GM19395 (cell line): ENCODE measurements at regions not wholly inside any gene's neighbourhood (a gene's known extent, or its start where the extent isn't known, plus 50 kb on each side); places are given as distances from the start of the nearest gene placed in this dataset.
A peak's percentile ranks its signal among the peaks of the same experiment; 100 is the strongest.
"Not testable (repeated sequence)": the region's sequence is repeated elsewhere in the genome, so short reads cannot be mapped to it uniquely, and the experiment has no call there.

Experiments
- ATAC-seq: cut with Tn5 transposase; IDR thresholded peaks from one replicate; pipeline ENCODE4 v1.9.1; 2021; ENCODE audit warnings: mild to moderate bottlenecking, moderate library complexity; ENCODE audit not compliant: unreplicated experiment

DNA sequence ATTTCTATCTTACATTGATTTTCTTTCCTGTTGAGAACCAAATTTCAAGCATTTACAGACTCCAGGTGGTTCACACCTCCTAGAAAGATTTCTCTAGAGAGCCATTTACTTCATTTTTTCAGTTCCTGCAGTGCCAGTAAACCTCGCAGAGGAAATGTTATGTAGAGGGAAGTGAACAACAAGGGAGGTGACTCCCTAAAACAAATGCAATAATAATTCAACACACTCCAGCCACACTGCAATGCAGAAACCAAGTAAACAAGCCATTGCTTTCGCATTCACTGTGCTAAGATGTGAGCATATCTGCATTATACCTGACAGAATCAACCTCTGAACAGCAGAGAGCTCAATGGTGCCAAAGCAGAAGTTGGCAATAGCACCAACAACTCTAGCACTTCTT is 215.1 kb downstream of the RBM26 start:
- peak; percentile 38 for ATAC-seq

- no peak for ATAC-seq
These were observed 218.0 kb downstream of the RBM26 start for GRCh38 chr13:79187917-79188690.

- no peak for ATAC-seq
These were observed 220.5 kb downstream of the RBM26 start for GRCh38 chr13:79185580-79185979.

- ATAC-seq = no peak
These were observed 222.8 kb downstream of the RBM26 start for GRCh38 chr13:79183231-79183630.

DNA sequence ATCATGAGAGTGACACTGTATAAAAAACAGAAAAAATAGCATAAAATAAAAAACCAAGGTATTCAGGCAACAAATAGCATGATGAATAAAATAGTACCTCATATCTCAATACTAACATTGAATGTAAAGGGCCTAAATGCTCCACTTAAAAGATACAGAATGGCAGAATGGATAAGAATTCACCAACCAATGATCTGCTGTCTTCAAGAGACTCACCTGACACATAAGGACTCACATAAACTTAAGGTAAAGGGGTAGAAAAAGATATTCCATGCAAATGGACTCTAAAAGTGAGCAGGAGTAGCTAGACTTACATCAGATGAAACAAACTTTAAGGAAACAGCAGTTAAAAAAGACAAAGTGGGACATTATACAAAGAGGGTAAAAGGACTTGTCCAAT is 232.4 kb downstream of the RBM26 start:
- not testable (repeated sequence) for ATAC-seq

DNA sequence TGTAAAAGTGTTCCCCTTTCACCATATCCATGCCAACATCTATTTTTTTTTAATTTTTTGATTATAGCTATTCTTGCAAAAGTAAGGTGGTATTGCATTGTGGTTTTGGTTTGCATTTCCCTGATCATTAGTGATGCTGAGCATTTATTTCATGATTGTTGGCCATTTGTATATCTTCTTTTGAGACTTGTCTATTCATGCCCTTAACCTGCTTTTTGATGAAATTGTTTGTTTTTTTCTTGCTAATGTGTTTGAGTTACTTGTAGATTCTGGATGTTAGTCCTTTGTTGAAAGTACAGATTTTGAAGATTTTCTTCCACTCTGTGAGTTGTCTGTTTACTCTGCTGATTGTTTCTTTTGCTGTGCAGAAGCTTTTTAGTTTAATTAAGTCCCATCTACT is 233.1 kb downstream of the RBM26 start:
- ATAC-seq = not testable (repeated sequence)

DNA sequence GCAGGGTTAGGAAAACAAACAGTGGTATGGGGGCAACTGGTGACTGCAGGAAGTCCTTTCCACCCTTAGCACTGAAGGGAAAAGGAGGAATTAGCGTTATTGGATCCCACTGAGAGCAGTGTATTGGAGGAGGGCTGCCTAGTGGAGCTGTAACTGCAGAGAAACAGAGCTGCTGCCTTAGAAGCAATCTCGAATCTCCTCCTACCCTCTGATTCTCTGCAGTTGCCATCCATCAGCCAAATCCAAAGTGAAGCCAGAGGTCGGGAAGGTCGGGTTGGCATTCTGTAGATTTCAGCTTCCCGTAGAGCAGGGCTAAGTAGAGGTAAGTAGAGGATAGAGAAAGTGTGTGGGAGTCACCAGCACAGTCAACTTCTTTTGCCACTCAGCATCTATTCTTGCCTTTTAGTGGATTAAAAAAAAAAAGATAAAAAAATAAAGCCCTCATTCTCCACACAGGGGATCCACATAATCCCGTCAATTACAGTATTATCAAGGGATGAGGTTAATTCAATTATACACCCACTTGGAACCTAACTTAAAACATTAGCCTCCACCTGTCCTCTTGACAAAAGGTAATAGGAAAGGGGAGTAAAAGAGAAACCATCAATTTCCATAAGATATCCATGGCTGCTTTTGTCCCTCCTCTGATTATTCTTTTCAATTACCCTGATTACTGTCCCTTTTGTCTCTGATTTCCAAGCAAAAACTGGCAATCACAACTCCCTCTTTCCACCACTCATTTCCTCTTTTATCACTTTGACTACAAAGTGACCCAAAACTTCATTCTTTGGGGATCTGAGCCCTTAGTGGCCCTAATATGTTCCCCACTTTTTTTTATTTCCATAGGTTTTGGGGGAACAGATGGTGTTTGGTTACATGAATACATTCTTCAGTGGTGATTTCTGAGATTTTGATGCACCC is 234.7 kb downstream of the RBM26 start:
- no peak for ATAC-seq

DNA sequence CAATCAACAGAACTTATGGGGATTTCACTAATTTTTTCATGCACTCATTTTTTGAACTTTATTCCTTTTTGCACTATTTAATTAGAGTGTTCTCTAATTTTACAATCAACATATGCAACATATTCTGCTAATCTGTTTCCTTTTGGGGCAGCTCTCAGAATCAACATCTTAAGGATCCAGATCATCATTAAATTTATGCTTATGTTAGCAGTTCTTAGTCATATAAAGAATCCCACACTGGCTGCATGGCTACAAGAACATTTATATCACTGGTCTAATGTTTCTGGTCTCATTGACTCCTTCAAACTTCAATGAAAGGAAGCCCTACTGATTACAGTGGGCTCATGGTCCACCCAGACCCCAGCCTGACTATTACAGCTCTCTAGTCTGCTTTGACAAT is 245.2 kb downstream of the RBM26 start:
- no peak for ATAC-seq

DNA sequence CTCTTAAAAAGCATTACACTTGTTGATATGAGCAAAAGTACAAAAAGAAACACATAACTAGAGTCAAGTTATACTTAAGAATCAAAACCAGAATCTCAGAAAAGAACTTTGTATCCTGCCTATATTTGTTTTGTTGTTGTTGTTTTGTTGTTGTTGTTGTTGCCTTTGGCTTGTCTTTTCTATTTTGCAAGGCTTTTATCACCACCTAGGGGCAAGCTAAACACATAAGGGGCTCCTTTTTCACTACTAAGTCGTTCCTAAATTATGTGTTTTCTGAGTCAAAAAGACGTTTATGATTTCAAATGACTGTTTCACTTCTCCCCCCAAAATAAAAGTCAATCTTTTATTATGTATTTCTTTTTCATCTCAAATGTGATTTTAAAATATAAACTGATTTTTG is 250.2 kb downstream of the RBM26 start:
- no peak for ATAC-seq

DNA sequence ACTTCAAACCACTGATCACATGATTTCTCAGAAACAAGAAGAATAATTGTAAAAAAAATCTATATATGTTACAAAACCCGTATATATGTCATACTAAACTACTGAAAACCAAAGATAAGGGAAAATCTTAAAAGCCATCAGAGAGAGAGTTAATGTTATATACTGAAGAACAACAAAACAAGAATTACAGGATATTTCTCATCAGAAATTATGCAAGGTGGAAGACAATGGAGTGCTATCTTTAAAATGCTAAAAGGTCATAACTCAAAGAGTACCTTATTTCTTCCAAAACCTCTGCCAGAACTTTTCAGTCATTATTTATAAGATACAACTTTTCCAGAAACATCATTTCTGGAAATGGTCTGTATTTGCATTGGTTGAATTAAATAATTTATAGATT is 256.8 kb downstream of the RBM26 start:
- no peak for ATAC-seq

DNA sequence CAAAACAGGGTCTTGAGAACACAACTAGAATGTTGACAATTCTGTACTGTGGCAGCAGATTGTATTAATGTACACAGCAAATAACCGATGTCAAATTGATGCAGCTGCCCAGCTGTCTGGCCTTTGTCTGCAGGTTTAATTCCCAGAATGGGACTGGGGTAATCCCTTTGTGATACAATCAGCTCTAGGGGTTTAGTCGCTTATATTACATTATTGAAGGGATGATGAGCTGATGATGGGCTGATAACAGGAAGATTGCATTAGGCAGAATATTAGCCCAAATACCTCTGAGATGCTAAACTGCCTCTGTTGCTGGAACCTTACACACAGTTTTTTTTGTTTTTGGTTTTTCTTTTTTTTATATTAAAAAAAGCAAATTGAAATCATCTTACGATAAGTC is 265.0 kb downstream of the RBM26 start:
- no peak for ATAC-seq

GRCh38 chr13:79128158-79128557 is 277.9 kb downstream of the RBM26 start:
- ATAC-seq = no peak

- no peak for ATAC-seq
These were observed 279.3 kb downstream of the RBM26 start for GRCh38 chr13:79126706-79127105.

GRCh38 chr13:79124183-79124582 is 281.9 kb downstream of the RBM26 start:
- no peak for ATAC-seq

GRCh38 chr13:79121286-79121685 is 284.8 kb downstream of the RBM26 start:
- ATAC-seq = no peak

- no peak for ATAC-seq
These were observed 286.4 kb downstream of the RBM26 start for GRCh38 chr13:79119578-79120107.

- no peak for ATAC-seq
These were observed 294.0 kb downstream of the RBM26 start for GRCh38 chr13:79112016-79112415.

DNA sequence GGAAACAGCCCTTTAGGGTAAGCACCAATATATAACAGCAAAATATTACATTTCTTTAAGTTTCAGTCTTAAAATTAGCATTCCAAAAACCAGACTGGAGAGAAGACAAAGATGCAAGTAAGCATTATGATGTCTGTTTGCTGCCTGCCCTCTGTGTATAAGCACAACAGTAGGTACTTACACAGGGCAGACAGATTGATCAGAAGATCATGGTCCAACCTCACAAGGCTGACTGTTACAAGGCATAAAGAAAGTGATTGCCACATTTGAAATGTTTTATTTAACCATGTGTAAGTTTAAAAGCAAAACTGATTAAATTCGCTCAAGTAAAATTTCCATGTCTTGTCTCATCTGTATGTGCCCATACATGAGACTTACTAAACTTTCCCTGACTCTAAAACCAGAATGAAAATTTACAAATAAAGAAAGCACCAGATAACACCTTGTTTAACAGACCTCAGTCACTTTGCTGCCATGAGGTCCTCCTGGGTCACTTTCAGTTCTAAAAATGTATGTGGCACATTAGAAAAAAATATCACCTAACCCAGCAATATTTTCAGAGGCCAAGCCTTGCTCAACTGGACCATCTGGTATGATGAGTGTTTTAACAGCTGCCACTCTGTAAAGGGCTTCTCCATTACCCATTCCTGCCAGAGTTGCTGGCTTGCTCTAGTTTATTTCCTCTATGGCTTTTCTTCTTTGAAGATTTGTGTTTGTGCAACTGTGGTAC is 297.0 kb downstream of the RBM26 start:
- peak; percentile 79 for ATAC-seq

DNA sequence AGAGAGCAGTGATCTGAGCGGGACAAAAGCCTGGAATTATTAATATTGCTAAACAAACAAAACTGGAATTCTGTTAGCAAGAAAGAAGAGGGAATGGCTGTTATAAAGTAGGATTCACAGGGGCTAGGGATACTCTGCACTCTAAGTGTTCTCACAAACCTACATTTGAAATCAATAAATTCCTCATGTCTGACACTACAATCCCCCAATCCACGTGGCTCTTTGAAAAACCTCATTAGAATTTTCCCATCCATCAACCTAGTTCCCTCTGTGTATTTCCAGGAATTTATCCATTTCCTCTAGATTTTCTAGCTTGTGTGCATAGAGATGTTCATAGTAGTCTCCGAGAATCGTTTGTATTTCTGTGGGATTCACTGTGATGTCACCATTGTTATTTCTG is 307.5 kb downstream of the RBM26 start:
- no peak for ATAC-seq

GRCh38 chr13:79097201-79097600 is 308.9 kb downstream of the RBM26 start:
- ATAC-seq = no peak

- no peak for ATAC-seq
These were observed 310.0 kb downstream of the RBM26 start for GRCh38 chr13:79096099-79096498.
